ENCODE measurements at regions not wholly inside any gene's neighbourhood (a gene's known extent, or its start where the extent isn't known, plus 50 kb on each side); places are given as distances from the start of the nearest gene placed in this dataset.

- no peaks in the 10 kb centered on the region for H3K9me3 ChIP-seq
- no peak overlapping the region for H3K4me3 ChIP-seq
- DNase-seq, result no peak
- H3K36me3 ChIP-seq, result no peaks in the 10 kb centered on the region
- H3K27me3 ChIP-seq, result no peaks in the 10 kb centered on the region
These were observed 87.5 kb upstream of the WDR26 start for GRCh38 chr1:224521904-224522734.

DNA sequence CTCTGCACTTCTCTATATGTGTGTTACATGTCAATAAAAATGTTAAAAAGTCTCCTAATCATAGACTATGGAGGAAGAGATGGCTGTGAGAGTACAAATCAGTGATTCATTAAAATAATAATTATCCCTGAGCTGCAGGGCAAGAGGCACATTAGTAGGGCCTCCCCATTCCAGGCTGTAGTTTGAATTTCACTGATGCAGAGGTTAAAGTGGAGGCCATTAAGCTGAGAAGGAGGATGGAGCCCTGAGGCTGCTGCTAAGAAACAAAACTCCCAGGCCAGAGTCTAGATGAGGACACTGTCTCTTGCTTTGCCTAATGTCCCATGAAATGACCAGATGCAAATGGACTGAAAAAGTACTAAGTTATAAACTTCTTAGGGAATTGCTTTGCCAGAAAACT, 89.1 kb upstream of the WDR26 start:
- Histone ChIP-seq H3K9me3 (no peaks in the 10 kb centered on the region), H3K36me3 (no peaks in the 10 kb centered on the region), H3K27me3 (no peaks in the 10 kb centered on the region), H3K4me3 (no peak overlapping the region)
- no peak for DNase-seq

DNA sequence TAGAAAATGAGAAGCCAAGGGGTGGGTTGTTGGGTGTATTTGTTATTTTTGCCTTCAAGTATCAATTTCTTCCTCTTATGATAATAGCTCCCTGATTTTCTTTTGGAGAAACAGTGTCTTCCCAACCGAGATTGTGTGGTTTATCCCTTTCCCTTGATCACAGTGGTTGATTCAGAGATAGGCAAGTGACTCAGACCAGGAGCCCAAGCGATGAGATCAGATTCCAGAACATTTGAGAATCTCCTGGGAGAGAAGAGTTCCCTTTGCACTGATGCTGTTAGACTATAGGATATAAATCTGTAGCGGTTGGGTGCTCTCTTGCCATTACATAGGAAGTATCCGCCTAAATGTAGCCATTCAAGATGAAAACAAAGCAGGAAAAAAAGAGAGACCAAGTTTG, 90.1 kb upstream of the WDR26 start:
- no peak overlapping the region for H3K4me3 ChIP-seq
- no peaks in the 10 kb centered on the region for H3K9me3 ChIP-seq
- DNase-seq, result no peak
- no peaks in the 10 kb centered on the region for H3K27me3 ChIP-seq
- H3K36me3 ChIP-seq, result no peaks in the 10 kb centered on the region

DNA sequence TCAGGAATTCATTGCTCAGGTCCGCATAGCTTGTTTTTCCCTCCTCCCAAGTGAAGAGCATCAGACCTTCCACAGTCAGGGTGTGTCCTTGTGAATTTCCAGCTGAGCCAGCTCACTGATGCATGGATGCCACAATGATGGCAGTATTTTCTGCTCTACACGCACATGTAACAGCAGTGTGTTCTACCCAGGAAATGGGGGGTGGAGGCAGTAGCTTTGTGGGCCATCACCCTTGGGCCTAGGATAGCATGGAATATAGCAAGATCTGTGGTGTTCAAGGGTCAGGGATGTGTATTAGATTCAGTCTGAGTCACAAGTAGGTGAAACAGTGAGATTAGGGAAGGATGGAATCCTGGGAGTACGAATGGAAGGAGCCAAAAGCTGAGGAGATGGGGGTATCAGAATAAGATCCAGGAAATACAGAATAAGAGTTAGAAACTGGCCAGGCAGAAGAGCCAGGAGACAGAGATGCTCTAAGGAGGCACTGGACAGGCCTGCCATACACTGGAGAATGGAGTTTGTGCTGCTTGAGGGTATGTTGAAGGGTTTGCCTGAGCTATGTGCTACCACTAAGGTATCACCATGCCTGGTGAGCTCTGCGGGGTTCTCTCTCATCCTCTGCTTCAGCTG, 90.6 kb upstream of the CNIH3 start:
- Histone ChIP-seq H3K4me3 (no peak overlapping the region), H3K9me3 (no peaks in the 10 kb centered on the region), H3K36me3 (no peaks in the 10 kb centered on the region), H3K27me3 (no peaks in the 10 kb centered on the region)
- DNase-seq, result no peak

DNA sequence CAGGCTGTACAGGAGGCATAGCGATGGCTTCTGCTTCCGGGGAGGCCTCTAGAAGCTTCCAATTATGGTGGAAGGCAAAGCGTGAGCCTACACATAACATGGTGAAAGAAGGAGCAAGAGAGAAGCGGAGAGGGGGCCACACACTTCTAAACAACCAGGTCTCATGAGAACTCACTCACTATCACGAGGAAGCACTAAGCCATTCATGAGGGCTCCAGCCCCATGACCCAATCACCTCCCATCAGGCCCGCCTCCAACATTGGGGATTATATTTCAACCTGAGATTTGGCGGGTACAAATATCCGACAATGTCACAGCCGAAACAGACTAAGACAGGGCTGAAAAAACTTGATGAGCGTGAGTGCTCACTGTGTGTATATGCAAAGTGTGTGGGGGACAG, 89.3 kb upstream of the CNIH3 start:
- Histone ChIP-seq H3K36me3 (no peaks in the 10 kb centered on the region), H3K9me3 (no peaks in the 10 kb centered on the region), H3K27me3 (no peaks in the 10 kb centered on the region), H3K4me3 (no peak overlapping the region)
- no peak for DNase-seq

- Histone ChIP-seq H3K27me3 (no peaks in the 10 kb centered on the region), H3K4me3 (no peak overlapping the region), H3K9me3 (no peaks in the 10 kb centered on the region), H3K36me3 (no peaks in the 10 kb centered on the region)
- peak; percentile 64 for DNase-seq
These were observed 87.2 kb upstream of the CNIH3 start for GRCh38 chr1:224528900-224529299.

DNA sequence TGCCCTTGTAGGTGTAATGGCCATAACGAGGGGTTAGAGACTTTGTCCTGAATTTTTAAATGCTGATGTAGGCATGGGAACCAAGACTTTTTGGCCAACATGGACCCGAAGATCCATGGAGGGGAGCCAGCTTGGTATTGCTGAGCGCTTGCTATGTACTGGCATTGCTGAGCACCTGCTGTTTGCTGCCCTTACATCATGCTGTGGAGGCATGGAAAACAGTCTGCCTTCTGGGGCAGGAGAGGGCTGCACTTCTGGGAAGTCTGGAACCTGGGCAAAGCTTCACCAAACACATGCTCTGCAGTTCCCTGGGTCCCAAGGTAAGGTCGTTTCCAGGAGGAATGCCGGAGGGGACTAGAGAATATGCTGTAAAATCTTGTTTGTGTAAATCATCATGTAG, 86.3 kb upstream of the CNIH3 start:
- H3K4me3 ChIP-seq, result no peak overlapping the region
- no peaks in the 10 kb centered on the region for H3K36me3 ChIP-seq
- no peak for DNase-seq
- no peaks in the 10 kb centered on the region for H3K27me3 ChIP-seq
- H3K9me3 ChIP-seq, result no peaks in the 10 kb centered on the region

DNA sequence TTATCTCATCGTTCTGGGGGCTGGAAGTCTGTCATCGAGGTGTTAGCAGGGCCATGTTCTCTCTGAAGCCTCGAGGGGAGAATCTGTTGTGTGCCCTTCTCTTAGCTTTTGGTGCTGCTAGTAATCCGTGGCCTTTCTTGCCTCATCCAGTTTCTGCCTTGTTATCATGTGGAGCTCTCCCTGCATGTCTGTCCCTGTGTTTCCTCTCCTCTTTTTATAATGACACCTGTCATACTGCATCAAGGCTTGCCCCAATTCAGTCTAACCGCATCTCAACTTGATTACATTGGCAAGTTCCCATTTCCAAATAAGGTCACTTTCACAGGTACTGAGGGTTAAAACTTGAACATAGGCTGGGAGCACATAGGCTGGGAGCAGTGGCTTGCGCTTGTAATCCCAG, 82.6 kb upstream of the CNIH3 start:
- Histone ChIP-seq H3K9me3 (no peaks in the 10 kb centered on the region), H3K36me3 (no peaks in the 10 kb centered on the region), H3K27me3 (no peaks in the 10 kb centered on the region), H3K4me3 (no peak overlapping the region)
- DNase-seq, result no peak

DNA sequence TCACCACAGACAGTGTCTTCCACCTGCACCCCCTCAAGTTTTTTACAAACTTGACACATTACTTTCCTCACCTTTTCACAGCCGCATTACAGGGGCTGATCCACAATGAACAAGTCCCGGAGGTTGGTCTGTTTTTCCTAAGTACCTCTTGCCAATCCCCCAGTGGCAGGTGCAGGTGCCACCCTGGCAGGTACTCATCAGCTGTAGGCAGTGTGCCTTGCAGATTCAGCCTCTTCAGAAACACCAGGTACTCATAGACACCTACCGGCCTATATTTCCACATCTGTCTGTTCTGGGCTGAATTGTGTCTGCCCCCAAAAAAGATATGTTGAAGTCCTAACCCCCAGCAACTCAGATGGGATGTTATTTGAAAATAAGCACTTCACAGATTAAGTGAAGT, 81.4 kb upstream of the CNIH3 start:
- no peaks in the 10 kb centered on the region for H3K9me3 ChIP-seq
- DNase-seq, result no peak
- H3K36me3 ChIP-seq, result no peaks in the 10 kb centered on the region
- H3K27me3 ChIP-seq, result no peaks in the 10 kb centered on the region
- no peak overlapping the region for H3K4me3 ChIP-seq

GRCh38 chr1:224535641-224536040, 80.5 kb upstream of the CNIH3 start:
- Histone ChIP-seq H3K36me3 (no peaks in the 10 kb centered on the region), H3K9me3 (no peaks in the 10 kb centered on the region), H3K27me3 (no peaks in the 10 kb centered on the region), H3K4me3 (no peak overlapping the region)
- no peak for DNase-seq

DNA sequence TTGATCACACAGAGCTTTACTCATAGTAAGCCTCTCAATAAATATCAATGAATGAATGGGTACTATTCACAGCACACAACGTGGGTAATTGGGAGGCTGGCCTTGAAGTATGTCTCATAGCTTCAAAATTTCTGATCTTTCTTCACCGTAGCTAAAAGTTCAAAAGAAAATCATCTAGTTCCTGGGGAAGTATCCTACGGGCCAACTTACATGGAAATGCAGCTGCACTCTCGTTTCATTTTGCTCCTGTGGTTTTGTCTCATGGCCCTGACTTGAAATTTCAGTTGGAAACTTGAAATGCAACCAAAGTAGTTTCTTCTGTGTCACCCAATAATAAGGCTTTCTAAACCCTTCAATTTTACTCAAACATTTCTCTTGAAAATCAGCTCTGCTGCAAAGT, 76.1 kb upstream of the CNIH3 start:
- H3K4me3 ChIP-seq, result no peak overlapping the region

GRCh38 chr1:224540535-224540934, 75.6 kb upstream of the CNIH3 start:
- DNase-seq, result no peak
- no peaks in the 10 kb centered on the region for H3K36me3 ChIP-seq
- no peaks in the 10 kb centered on the region for H3K27me3 ChIP-seq
- H3K4me3 ChIP-seq, result no peak overlapping the region
- no peaks in the 10 kb centered on the region for H3K9me3 ChIP-seq

More for the DNA sequence above, 76.1 kb upstream of the CNIH3 start:
- DNase-seq, result no peak
- no peaks in the 10 kb centered on the region for H3K27me3 ChIP-seq
- no peaks in the 10 kb centered on the region for H3K9me3 ChIP-seq
- H3K36me3 ChIP-seq, result no peaks in the 10 kb centered on the region

DNA sequence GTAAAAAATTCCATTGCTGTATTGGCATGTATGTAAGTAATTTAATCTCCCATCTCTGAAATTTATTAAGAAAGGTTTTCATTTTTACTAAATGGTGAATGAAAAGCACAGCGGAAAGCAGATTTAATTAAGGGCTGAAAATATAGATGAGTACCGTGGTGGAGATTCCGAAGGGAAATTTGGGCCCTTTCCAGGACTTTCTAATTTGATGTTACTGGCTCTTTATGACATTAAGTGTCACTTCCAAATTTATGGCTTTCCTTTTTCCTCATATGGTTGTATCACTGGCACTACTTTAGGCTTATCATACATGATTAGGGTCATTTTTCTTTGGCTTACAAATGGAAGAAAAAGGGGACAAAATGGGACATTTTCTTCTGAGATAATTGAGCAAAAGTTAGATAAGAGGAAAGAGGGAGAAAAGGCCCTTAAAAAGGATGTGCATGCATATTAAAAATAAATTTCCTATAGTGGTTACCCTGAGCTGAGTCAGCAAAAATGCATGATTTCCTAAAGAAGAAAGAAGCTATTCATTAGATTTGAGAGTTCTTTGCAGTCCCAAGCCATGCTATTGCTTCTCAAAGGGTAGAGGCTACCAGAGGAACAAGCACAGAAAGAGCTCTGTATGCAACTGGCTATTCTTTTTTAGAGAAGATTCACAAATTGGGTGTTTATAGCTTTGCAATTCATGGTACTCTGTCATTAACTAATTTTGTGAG, 74.9 kb upstream of the CNIH3 start:
- no peak overlapping the region for H3K4me3 ChIP-seq
- no peaks in the 10 kb centered on the region for H3K9me3 ChIP-seq
- no peak for DNase-seq
- H3K27me3 ChIP-seq, result no peaks in the 10 kb centered on the region
- H3K36me3 ChIP-seq, result no peaks in the 10 kb centered on the region

DNA sequence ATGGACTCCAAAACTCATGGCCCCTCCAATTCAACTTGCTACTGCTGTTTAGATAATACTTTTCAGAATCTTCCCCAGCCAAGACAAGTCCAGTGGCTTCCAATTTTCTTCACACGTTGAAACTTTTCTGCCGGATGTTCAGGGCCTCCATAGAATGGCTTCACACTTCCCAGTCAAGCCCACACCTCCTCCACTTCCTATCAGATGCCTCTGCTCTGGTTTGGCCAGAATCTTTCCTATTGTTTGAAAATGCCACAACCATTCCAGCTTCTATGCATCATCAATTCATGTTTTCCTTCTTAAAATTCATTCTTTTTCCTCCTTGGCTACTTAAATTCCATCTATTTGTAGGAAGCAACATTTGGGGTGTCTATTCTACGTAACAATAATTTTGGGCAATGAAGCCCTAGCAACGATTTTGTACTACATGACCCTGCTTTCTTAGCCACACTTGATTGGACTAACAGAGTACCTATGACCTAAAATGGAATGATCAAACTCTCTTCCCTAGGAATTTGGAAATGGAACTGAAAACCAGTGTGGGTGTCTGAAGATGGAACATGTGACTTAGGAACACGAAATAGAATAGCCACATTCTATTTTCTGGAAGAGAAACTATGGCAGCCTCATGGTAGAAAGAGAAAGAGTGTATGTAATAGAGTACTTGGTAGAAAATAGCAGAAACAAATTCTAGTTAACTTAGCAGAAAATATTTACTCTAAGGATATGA, 74.1 kb upstream of the CNIH3 start:
- DNase-seq, result peak; percentile 49
- no peaks in the 10 kb centered on the region for H3K27me3 ChIP-seq
- no peaks in the 10 kb centered on the region for H3K36me3 ChIP-seq
- no peaks in the 10 kb centered on the region for H3K9me3 ChIP-seq
- no peak overlapping the region for H3K4me3 ChIP-seq

- Histone ChIP-seq H3K4me3 (no peak overlapping the region), H3K9me3 (no peaks in the 10 kb centered on the region)
- DNase-seq, result peak; percentile 65
These were observed 73.2 kb upstream of the CNIH3 start for GRCh38 chr1:224542783-224543440.

DNA sequence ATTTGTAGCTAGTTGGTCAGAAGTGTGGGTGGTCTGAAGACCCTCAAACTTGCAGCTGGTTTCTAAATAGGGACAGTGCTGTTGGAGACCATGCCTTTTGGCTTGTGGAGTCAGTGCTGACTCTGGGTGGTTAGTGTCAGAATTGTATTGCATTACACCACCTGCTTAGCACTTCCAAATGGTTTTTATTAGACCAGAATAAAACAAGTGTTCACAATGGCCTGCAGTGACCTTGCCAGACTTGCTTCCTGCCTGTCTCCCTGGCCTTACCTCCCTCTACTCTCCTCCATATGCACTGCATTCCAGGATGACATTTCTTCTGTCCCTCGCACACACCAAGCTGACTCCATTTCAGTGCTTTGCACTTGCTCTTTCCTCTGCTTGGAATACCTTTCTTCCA, 72.7 kb upstream of the CNIH3 start:
- no peak for DNase-seq
- H3K4me3 ChIP-seq, result no peak overlapping the region

More at GRCh38 chr1:224542783-224543440, 73.2 kb upstream of the CNIH3 start:
- H3K27me3 ChIP-seq, result no peaks in the 10 kb centered on the region
- no peaks in the 10 kb centered on the region for H3K36me3 ChIP-seq

More for the DNA sequence above, 72.7 kb upstream of the CNIH3 start:
- H3K27me3 ChIP-seq, result no peaks in the 10 kb centered on the region
- H3K9me3 ChIP-seq, result no peaks in the 10 kb centered on the region
- no peaks in the 10 kb centered on the region for H3K36me3 ChIP-seq
